Endothelial cell (in vitro differentiated cells): ENCODE measurements at regions not wholly inside any gene's neighbourhood (a gene's known extent, or its start where the extent isn't known, plus 50 kb on each side); places are given as distances from the start of the nearest gene placed in this dataset.

Source experiments
- DNase-seq: peaks from one replicate; pipeline ENCODE4 v3.0.0; 2021; ENCODE audit warnings: low spot score
- H3K27ac Mint-ChIP-seq: one replicate; pipeline ENCODE4 v1.8.0; 2021; ENCODE audit warnings: mixed read lengths, inconsistent platforms; ENCODE audit not compliant: unreplicated experiment
- H3K27me3 Mint-ChIP-seq: one replicate; pipeline ENCODE4 v1.8.0; 2021; ENCODE audit warnings: mild to moderate bottlenecking, moderate library complexity, mixed read lengths, inconsistent platforms; ENCODE audit not compliant: unreplicated experiment
- H3K36me3 Mint-ChIP-seq: one replicate; pipeline ENCODE4 v1.8.0; 2021; ENCODE audit warnings: mild to moderate bottlenecking, low read depth, mixed read lengths, inconsistent platforms; ENCODE audit not compliant: unreplicated experiment
- H3K4me1 Mint-ChIP-seq: one replicate; pipeline ENCODE4 v1.8.0; 2021; ENCODE audit warnings: mild to moderate bottlenecking, mixed read lengths, inconsistent platforms; ENCODE audit not compliant: unreplicated experiment
- H3K4me3 Mint-ChIP-seq: one replicate; pipeline ENCODE4 v1.8.0; 2021; ENCODE audit warnings: mild to moderate bottlenecking, mixed read lengths, inconsistent platforms; ENCODE audit not compliant: unreplicated experiment
- H3K9me3 Mint-ChIP-seq: one replicate; pipeline ENCODE4 v1.8.0; 2021; ENCODE audit warnings: mixed read lengths, inconsistent platforms; ENCODE audit not compliant: unreplicated experiment
- TF ChIP-seq, protein P1 (sequence below): fragments of 200-600 bp; sonication (generic); IDR thresholded peaks from one replicate; pipeline ENCODE4 v1.5.0; 2021; ENCODE audit warnings: antibody characterized with exemption; ENCODE audit not compliant: unreplicated experiment

DNA sequence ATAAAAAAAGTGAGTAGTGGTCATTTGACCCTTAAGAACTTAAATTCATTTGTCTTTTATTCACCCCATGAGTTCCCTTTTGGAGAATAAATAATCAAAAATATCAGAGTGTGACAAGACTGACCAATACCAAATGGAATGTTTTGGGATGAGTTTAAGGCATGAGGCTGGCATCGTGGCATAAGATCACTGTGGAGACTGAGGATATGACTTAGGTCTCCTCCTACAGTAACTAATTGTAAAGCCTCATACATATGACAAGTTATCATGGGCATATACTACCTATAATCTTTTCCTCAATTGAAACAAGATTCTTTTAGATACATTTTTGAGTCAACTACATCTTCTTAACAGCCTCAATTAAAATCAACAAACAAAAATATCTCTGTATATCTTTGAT lies 782.0 kb downstream of the SLITRK1 start:
- Mint-ChIP-seq H3K4me1 (no peaks in the 10 kb centered on the region), H3K36me3 (no peaks in the 10 kb centered on the region), H3K27me3 (no peaks in the 10 kb centered on the region), H3K4me3 (no peak overlapping the region), H3K9me3 (no peaks in the 10 kb centered on the region), H3K27ac (no peak overlapping the region)
- TF ChIP-seq, protein P1, sequence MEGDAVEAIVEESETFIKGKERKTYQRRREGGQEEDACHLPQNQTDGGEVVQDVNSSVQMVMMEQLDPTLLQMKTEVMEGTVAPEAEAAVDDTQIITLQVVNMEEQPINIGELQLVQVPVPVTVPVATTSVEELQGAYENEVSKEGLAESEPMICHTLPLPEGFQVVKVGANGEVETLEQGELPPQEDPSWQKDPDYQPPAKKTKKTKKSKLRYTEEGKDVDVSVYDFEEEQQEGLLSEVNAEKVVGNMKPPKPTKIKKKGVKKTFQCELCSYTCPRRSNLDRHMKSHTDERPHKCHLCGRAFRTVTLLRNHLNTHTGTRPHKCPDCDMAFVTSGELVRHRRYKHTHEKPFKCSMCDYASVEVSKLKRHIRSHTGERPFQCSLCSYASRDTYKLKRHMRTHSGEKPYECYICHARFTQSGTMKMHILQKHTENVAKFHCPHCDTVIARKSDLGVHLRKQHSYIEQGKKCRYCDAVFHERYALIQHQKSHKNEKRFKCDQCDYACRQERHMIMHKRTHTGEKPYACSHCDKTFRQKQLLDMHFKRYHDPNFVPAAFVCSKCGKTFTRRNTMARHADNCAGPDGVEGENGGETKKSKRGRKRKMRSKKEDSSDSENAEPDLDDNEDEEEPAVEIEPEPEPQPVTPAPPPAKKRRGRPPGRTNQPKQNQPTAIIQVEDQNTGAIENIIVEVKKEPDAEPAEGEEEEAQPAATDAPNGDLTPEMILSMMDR, result no peak
- DNase-seq, result no peak

DNA sequence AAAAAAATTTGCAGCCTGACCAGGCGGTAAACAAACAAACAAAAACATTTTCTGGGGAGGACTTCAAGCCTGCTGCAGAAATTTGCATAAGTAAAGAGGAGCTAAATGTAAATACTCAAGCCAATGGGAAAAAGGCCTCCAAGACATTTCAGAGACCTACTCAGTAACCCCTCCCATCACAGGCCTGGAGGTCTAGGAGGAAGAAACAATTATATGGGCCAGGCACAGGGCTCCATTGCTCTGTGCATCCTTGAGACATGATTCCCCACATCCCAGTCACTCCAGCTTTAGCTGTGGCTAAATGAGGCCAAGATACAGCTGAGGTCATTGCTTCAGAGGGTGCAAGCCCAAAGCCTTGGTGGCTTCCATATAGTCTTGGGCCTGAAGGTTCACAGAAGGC lies 793.4 kb downstream of the SLITRK1 start:
- Mint-ChIP-seq H3K27me3 (peaks cover 2% of the 10 kb centered on the region), H3K36me3 (peaks cover 3% of the 10 kb centered on the region), H3K4me3 (no peak overlapping the region), H3K27ac (no peak overlapping the region), H3K4me1 (no peaks in the 10 kb centered on the region), H3K9me3 (no peaks in the 10 kb centered on the region)
- TF ChIP-seq, protein P1, result no peak
- no peak for DNase-seq

DNA sequence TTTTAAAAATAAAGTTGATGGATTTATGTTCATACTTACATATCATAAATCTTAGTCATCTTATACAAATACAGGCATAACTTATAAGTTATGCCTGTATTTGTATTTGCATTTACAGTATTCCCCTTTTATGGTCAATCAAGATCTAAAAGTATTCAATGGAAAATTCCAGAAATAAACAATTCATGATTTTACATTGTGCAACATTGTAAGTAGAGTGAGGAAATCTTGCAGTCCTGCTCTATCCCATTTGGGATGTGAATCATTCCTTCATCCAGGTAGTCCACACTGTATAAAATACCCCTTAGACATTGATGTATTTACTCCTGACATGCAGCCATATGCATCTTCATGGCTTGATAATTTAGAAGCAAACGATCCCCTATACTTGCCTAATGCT lies 795.3 kb downstream of the SLITRK1 start:
- TF ChIP-seq, protein P1, result no peak
- Mint-ChIP-seq H3K9me3 (no peaks in the 10 kb centered on the region), H3K27me3 (no peaks in the 10 kb centered on the region), H3K4me1 (no peaks in the 10 kb centered on the region), H3K36me3 (peaks cover 3% of the 10 kb centered on the region), H3K4me3 (no peak overlapping the region), H3K27ac (no peak overlapping the region)
- no peak for DNase-seq

DNA sequence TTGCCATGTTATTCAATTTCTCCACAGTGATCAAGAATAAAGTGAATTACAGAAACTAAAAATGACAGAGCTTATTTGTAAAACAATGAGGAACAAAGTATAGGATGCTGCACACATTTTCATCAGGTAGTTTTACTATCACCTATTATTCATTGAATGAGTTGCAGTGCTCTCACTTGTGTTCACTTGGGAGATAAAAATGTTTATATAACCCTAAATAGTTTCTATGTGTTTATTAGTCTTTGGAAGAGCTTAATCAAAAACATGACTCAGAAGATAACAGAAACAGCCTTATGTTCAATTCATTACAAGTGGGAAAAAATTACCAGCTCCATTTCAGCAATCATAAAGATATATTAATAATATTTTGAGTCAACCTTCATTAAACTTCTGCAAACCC lies 796.2 kb downstream of the SLITRK1 start:
- TF ChIP-seq, protein P1, result no peak
- Mint-ChIP-seq H3K27me3 (no peaks in the 10 kb centered on the region), H3K4me3 (no peak overlapping the region)

DNA sequence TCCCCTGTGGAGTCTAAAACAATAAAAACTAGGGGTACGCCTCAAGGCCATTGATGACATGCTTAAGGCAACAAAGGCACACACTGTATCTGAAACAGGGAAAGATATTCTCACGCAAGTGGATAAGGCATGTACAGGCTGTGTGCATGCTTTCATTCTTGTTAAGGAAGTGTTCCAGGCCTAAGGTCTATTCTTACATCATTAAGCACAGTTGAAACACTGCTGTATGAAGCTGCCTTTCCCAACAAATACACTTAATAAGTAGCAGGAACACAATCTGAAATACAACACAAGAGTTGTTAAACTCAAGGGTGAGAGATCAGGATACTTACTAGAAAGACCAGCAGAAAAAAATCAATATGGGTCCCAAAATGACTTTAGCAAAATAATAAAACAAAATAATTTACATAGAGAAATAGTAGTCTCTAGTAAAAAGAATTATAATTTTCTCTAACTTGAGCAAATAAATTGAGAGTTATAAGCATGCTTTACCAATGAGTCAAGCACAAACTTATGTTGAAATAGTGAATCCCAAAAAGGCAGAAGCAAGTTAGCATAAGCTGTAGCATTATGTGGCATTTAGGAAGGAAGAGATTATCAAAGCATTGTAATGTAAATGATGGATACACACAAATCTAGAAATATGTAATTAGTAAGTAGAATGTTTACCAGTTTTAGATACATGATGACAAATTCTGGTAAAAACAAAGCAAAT lies 796.9 kb downstream of the SLITRK1 start:
- peaks cover 3% of the 10 kb centered on the region for H3K36me3 Mint-ChIP-seq
- TF ChIP-seq, protein P1, result no peak
- H3K9me3 Mint-ChIP-seq, result no peaks in the 10 kb centered on the region
- H3K4me3 Mint-ChIP-seq, result no peak overlapping the region
- H3K27me3 Mint-ChIP-seq, result no peaks in the 10 kb centered on the region
- no peak overlapping the region for H3K27ac Mint-ChIP-seq
- no peak for DNase-seq
- no peaks in the 10 kb centered on the region for H3K4me1 Mint-ChIP-seq

More for the DNA sequence above, 796.2 kb downstream of the SLITRK1 start:
- no peaks in the 10 kb centered on the region for H3K9me3 Mint-ChIP-seq
- DNase-seq, result no peak
- H3K36me3 Mint-ChIP-seq, result peaks cover 3% of the 10 kb centered on the region
- H3K27ac Mint-ChIP-seq, result no peak overlapping the region
- no peaks in the 10 kb centered on the region for H3K4me1 Mint-ChIP-seq
